CD4-positive, alpha-beta T cell treated with Interleukin-17A for 4 hours (primary cell): ENCODE measurements at regions not wholly inside any gene's neighbourhood (a gene's known extent, or its start where the extent isn't known, plus 50 kb on each side); places are given as distances from the start of the nearest gene placed in this dataset.

Experiments used
- DNase-seq: peaks from one replicate; pipeline ENCODE4 v3.0.0-alpha.2; 2020; ENCODE audit warnings: mixed read lengths

- DNase-seq = no peak
These were observed 76.4 kb downstream of the CXXC4 start for GRCh38 chr4:104418286-104418685.

- no peak for DNase-seq
These were observed 77.3 kb downstream of the CXXC4 start for GRCh38 chr4:104417357-104417882.

DNA sequence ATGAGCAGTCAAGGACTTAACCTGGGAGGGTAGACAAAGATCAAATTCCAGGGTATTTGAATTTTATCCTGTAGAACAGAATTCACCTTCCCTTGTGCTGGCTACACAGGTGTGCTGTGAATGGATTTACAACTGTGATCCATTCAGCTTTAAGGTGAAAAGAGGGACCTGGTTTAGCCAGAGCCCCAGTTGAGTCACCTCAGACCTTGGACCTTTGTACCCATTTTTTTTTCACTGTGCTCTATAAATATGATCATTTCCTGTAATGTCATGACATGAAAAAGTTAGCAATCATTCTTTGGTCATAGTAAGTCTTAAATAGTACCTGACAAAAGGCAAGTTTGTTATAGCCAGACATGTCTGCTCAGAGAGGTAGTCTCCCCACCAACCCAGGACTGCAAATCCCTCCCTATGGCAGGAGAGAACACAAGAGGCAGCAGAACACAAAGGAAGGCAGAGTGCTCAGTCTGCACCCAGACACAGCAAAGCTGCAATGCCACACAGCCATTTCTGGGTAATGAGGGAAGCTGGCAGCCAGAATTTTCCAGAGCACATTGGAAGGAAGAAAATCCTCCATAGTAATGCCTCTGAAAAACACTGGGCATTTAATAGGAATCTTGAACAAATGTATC lies 77.9 kb downstream of the CXXC4 start:
- DNase-seq = no peak

GRCh38 chr4:104413487-104413886 lies 81.2 kb downstream of the CXXC4 start:
- no peak for DNase-seq

DNA sequence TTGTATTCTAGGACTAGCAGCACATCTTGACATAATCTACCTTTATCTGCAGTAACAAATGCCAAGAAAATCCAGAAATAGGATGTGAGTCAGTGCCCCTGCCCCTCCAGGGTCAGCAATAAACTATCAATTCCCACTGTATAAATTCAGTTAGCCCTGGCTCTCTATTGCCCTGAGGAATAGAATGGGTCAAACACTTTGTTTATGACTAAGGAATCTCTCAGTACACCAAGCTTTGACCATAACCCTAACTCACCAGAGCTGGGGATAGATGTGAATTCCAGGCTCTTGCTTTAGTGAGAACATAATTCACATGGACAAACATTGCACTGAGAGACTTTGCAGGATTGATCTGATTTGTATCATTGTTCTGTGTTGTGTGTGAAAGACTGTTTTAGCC lies 82.3 kb downstream of the CXXC4 start:
- no peak for DNase-seq

DNA sequence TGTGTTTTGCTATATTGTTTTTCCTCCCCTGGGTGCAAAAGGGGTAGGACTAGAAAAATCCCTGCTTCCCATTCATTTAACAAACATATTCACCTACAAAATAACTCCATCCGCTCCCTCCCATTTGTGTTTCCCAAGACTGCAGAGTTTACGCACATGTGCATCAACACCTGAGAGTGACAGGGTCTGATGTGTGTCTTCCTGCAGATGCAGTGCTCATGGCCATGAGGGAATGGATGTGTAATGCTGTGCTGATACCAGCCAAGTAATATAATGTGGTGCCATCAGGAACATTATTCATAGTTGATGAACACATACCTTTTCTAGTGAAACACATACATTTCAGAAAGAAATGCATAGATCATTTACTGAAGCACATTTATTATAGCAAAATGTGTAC lies 83.2 kb downstream of the CXXC4 start:
- no peak for DNase-seq

DNA sequence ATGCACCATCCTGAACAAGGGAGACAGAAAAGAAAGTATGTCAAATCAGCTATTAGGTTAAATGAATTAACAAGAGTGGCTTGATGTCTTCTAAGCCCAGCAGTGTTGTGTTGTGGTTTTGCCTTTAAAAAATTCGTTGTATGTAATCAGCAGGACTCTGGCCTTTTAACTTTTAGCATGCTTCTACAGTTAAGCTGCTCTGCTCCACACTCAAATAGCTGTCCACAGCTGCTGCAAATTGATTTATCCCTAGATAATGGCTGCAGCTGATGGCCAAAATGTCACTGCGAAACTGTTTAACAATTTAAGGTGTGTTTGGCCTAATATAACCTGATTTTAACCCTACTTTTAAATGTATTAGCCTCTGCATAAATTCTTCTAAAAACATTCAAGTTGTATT lies 85.8 kb downstream of the CXXC4 start:
- DNase-seq = no peak

- DNase-seq = no peak
These were observed 90.3 kb downstream of the CXXC4 start for GRCh38 chr4:104404361-104404760.

- no peak for DNase-seq
These were observed 99.5 kb downstream of the CXXC4 start for GRCh38 chr4:104395168-104395614.

GRCh38 chr4:104394406-104395167 lies 100.1 kb downstream of the CXXC4 start:
- no peak for DNase-seq

DNA sequence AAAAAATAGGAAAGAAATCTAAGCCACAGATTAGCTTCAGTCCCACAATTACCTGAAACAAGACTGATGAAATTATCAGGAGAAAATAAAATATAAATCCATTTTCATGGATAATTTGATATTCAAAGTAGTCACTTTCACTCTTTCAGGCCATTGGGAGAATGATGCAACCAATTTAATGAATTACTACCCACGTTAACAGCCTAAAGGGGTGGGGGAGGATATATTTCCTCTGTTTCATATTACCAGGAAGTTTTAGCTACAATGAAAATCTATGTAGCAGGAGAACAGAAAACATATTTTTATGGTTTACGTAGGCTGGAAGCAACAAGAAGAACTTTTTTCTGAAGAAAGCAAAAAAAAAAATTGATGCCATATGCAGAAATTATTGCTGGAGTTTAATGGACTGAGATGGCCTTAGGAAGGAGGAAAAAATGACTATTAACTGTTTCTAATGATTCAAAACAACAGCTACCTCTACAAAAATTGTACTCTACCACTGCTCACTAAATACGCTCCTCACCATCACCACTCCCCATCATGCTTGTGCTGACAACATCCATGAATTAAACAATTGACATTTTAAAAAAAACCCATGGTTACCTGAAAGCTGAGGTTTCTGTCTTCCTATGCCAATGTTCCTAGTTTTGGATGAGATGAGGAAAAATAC lies 100.9 kb downstream of the CXXC4 start:
- DNase-seq = no peak

DNA sequence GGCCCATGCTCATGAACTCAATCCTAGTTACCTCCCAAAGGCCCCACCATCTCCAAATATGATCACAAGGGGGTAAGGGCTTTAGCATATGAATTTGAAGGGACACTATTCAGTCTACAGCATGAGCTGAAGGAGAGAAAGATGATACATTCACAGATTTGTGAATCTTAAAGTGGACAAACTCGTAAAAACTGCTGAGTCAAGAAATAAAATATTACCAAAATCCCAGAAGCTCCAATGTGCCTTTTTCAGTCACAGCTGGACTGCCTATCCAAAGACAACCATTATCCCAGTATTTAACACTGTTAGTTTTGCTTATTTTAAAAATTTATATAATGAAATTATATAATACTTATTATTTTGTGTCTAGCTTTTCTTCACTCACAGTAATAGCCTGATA lies 109.0 kb downstream of the CXXC4 start:
- no peak for DNase-seq

GRCh38 chr4:104382961-104383360 lies 111.7 kb downstream of the CXXC4 start:
- no peak for DNase-seq

- no peak for DNase-seq
These were observed 113.0 kb downstream of the CXXC4 start for GRCh38 chr4:104381729-104382128.

- DNase-seq = no peak
These were observed 129.1 kb downstream of the CXXC4 start for GRCh38 chr4:104365618-104366017.

DNA sequence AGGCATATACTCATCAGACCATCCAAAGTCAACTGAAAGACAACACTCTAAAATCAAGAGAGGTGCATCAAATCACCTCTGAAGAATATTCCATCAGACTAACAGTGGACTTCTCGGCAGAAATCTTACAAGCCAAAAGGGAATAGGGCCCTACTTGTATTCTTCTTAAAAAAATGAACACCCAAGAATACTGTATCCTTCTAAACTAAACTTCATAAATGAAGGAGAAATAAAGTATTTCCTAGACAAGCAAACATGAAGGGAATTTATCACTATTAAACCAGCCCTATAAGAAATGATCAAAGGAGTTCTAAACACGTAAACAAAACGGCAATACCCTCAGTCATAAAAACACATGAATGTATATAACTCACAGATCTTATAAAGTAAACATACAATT lies 141.2 kb downstream of the CXXC4 start:
- no peak for DNase-seq

DNA sequence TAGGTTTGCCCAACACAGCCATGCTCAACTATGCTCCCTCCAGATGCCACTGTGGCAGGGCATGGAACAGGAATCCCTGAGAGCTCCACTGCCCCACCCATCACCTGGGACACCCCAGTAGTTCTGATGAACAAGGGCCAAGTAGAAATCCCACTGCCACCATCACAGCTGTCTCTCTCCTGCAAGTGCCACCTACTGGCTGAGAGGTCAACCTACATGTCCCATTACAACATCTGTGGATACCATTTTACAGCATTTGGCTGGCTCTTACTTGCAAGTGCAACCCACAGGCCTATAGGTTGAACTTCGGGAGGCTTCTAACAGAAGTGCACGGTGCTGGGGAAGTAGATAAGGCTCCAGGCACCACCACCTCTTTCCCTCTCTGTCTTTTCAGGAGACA lies 142.5 kb downstream of the CXXC4 start:
- no peak for DNase-seq

GRCh38 chr4:104351706-104352105 lies 143.0 kb downstream of the CXXC4 start:
- DNase-seq = no peak

DNA sequence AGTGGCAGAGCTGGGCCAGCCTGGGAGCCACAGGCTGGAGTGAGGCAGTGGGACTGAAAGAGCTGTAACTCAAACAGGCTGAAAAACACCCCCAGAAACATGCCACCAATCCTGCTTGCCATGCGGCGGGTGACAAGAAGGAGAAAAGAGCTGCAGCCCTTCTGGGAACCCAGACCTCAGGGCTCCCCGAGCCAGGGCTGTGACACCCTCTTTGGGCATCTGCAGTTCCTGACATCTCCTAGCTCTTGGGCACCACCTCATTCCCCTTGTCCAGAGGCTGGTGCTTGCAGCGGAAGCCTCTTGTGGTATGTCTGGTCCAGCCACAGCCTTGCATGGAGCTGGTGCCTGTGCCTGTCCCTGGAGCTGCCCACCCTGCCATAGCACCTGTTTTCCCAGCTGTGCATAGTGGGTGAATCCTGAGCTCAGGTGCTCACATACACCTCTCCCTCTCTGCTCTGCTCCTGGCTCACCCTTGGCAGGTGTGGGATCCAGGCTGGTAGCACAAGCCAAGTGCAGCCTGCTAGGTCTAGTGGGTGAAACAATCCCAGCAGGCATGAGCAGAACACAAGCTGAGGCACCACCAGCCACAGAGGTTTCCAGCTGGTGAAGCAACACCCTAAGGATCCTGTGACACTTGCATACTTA lies 149.0 kb downstream of the CXXC4 start:
- DNase-seq = no peak

DNA sequence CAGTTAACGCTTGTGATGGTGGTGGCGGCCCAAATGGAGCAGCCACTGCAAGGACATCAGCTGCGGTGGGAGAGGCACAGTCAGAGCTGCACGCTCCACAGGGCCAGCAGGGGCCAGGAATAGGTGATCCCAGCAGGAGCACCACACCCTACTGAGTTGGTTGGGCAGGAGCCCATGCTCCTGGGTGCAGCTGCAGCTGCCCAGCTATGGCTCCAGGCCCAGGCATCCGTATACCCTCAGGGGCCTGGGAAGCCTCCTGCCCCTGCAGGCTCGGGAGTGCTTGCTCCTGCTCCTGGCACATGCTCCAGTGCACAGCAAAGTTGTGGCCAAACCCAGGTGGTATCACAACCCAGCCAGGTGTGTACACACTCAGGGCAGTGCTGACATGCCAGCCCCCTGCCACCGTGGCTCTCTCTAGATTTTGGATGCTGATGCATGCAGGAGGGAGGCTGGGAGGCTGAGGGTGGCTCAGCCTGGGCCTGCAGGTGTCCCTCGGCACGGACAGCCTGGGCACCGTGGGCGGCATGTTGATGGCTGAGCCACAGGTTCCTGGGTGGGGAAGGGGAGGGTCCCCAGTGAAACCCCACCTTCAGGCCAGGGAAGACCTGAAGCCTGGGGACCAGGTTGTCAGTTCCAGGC lies 150.2 kb downstream of the CXXC4 start:
- DNase-seq = no peak

DNA sequence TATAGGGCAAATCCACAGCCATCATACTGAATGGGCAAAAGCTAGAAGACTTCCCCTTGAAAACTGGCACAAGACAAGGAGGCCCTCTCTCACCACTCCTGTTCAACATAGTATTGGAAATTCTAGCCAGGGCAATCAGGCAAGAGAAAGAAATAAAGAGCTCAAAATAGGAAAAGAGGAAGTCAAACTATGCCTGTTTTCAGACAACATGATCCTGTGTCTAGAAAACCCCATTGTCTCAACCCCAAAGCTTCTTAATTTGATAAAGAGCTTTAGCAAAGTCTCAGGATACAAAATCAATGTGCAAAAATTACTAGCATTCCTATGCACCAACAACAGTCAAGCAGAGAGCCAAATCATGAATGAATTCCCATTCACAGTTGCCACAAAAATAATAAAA lies 160.3 kb downstream of the CXXC4 start:
- DNase-seq = no peak

GRCh38 chr4:104330125-104330905 lies 164.4 kb downstream of the CXXC4 start:
- no peak for DNase-seq
